ENCODE measurements at regions not wholly inside any gene's neighbourhood (a gene's known extent, or its start where the extent isn't known, plus 50 kb on each side); places are given as distances from the start of the nearest gene placed in this dataset.

- SMC1A ChIA-PET (ENCODE audit: uncharacterized antibody, unreplicated experiment): no interaction called here
- no peaks in the 10 kb centered on the region for H4K20me1 ChIP-seq (ENCODE audit: control insufficient read depth, insufficient read depth)
- H3K4me1 ChIP-seq (ENCODE audit: control insufficient read depth, insufficient read depth, low read length): no peaks in the 10 kb centered on the region
- DNase-seq (ENCODE audit: low read depth, low spot score): no peak
- peaks cover 0 to 2% of the 10 kb centered on the region in 2 experiments; a peak in 2 of 4 replicates for H3K27me3 ChIP-seq (replicated peaks in 1 of 2; ENCODE audit: control insufficient read depth in 2 of 2, insufficient read depth in 2 of 2, low read length in 1 of 2)
- FAIRE-seq: no peak
- POLR2A ChIA-PET: no interaction called here
- H3K36me3 ChIP-seq (ENCODE audit: control insufficient read depth in 2 of 2, insufficient read depth in 2 of 2, low read length in 1 of 2): no peaks in the 10 kb centered on the region
- ATAC-seq: no peak
- H3K27ac ChIP-seq (ENCODE audit: control insufficient read depth, insufficient read depth): no peak overlapping the region
- no peak overlapping the region for H3K4me3 ChIP-seq
- H2AFZ ChIP-seq (ENCODE audit: control insufficient read depth, low read depth, low read length): no peak overlapping the region
- in situ Hi-C loops (cut with MboI): no loop called here
- no peaks in the 10 kb centered on the region for H3K79me2 ChIP-seq (ENCODE audit: control insufficient read depth, insufficient read depth, low read length)
- no peak overlapping the region for H3K9ac ChIP-seq (ENCODE audit: control insufficient read depth, insufficient read depth, low read length)
- H3K9me3 ChIP-seq (replicated peaks; ENCODE audit: control insufficient read depth, insufficient read depth, low read length): no peaks in the 10 kb centered on the region
- CTCF ChIA-PET: no interaction called here
- intact Hi-C loops (cut with micrococcal nuclease; ENCODE audit: unreplicated experiment): no loop called here
- TF ChIP-seq RELB (IDR thresholded peaks at IDR 0.05; ENCODE audit: low read depth): no peak
- TF ChIP-seq KDM1A (IDR thresholded peaks at IDR 0.05; ENCODE audit: borderline replicate concordance): no peak
- no peak for TF ChIP-seq IKZF1 (conservative IDR thresholded peaks at IDR 0.05)
- TF ChIP-seq RELA (IDR thresholded peaks at IDR 0.05; ENCODE audit: borderline replicate concordance, partially characterized antibody): no peak
- no peak for TF ChIP-seq ZNF687 (IDR thresholded peaks at IDR 0.05)
- TF ChIP-seq BCL3 (IDR thresholded peaks at IDR 0.05; ENCODE audit: borderline replicate concordance, insufficient read depth, low read depth, low read length, poor library complexity, severe bottlenecking): no peak
- no peak for TF ChIP-seq E2F4 (IDR thresholded peaks at IDR 0.05; ENCODE audit: low read depth, low read length)
- TF ChIP-seq HDAC2 (IDR thresholded peaks at IDR 0.05): no peak
- TF ChIP-seq IKZF2 (IDR thresholded peaks at IDR 0.05): no peak
- TF ChIP-seq NFYB (IDR thresholded peaks at IDR 0.05; ENCODE audit: insufficient read depth, low read depth, low read length): no peak
- TF ChIP-seq ESRRA (IDR thresholded peaks at IDR 0.05; ENCODE audit: low read length): no peak
- TF ChIP-seq USF2 (IDR thresholded peaks at IDR 0.05; ENCODE audit: borderline replicate concordance, low read depth, low read length): no peak
- TF ChIP-seq POLR2A (IDR thresholded peaks at IDR 0.05; ENCODE audit: low read depth, low read length): no peak
- TF ChIP-seq RUNX3 (IDR thresholded peaks at IDR 0.05; ENCODE audit: low read length): no peak
- TF ChIP-seq NRF1 (conservative IDR thresholded peaks at IDR 0.05; ENCODE audit: low read depth, low read length): no peak
- no peak for TF ChIP-seq MXI1 (IDR thresholded peaks at IDR 0.05; ENCODE audit: low read depth, low read length)
- no peak for TF ChIP-seq MTA2 (IDR thresholded peaks at IDR 0.05; ENCODE audit: low read depth)
- TF ChIP-seq RB1 (IDR thresholded peaks at IDR 0.05; ENCODE audit: borderline replicate concordance): no peak
- TF ChIP-seq TCF12 (IDR thresholded peaks at IDR 0.05; ENCODE audit: low read depth, low read length): no peak
- RAD21 ChIA-PET (ENCODE audit: unreplicated experiment): no interaction called here
- no peak overlapping the region for H3K4me2 ChIP-seq (ENCODE audit: control insufficient read depth, insufficient read depth)
- no TSS peak for BruUV-seq (replicated peaks)
Observed at GRCh38 chr13:74645586-74645985, 511.4 kb upstream of the KLF12 start.
